ENCODE measurements at regions not wholly inside any gene's neighbourhood (a gene's known extent, or its start where the extent isn't known, plus 50 kb on each side); places are given as distances from the start of the nearest gene placed in this dataset.

DNA sequence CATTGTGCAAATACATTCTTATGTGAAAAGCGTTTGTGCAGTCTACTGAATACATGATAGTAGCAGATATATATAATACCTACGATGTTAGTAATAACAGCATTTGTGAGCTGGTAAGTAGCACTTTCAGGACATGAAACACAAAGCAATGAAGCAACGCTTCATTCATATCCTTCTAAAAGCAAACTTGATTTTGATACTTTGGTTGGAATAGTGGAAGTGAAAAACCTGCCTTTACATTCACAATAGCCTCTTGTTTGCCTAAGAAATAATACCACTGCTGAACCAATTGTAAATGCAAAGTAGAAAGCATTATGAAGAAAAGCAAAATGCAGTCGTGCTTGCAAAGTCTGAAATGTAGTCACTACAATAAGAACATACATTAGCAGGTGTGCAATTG is 926.3 kb downstream of the FSTL5 start:
- Histone ChIP-seq H2AFZ (ENCODE audit: low read depth, low read length) (no peak overlapping the region), H3F3A (ENCODE audit: insufficient read depth, low read length, poor library complexity, severe bottlenecking) (no peaks in the 10 kb centered on the region), H3K79me2 (replicated peaks; ENCODE audit: insufficient read depth, low read length) (no peaks in the 10 kb centered on the region), H3K4me2 (ENCODE audit: low read length) (no peak overlapping the region), H3K4me3 (ENCODE audit: low read length) (no peak overlapping the region), H3K27ac (ENCODE audit: low read length) (no peak overlapping the region), H3K36me3 (ENCODE audit: insufficient read depth, low read length) (no peaks in the 10 kb centered on the region), H3K9me2 (ENCODE audit: insufficient read depth, low read length) (no peaks in the 10 kb centered on the region), H4K20me1 (ENCODE audit: insufficient read depth) (no peaks in the 10 kb centered on the region), H3K9ac (ENCODE audit: low read length) (no peak overlapping the region), H3K27me3 (ENCODE audit: insufficient read depth, low read depth, low read length) (no peaks in the 10 kb centered on the region), H3K9me3 (ENCODE audit: low read length) (no peaks in the 10 kb centered on the region)
- TF ChIP-seq RAD21 (conservative IDR thresholded peaks at IDR 0.05) (no peak), SMC3 (conservative IDR thresholded peaks at IDR 0.05; ENCODE audit: poor library complexity) (no peak), TAF1 (IDR thresholded peaks at IDR 0.05; ENCODE audit: low read depth) (no peak)

- no peak for TF ChIP-seq EP300 (conservative IDR thresholded peaks at IDR 0.05; ENCODE audit: poor library complexity, severe bottlenecking)
- TF ChIP-seq CTCF (IDR thresholded peaks at IDR 0.05; ENCODE audit: poor library complexity, severe bottlenecking), result no peak
- no peak for TF ChIP-seq POLR2AphosphoS5 (IDR thresholded peaks at IDR 0.05)
- no peak for TF ChIP-seq EZH2 (IDR thresholded peaks at IDR 0.05; ENCODE audit: borderline replicate concordance, insufficient read depth, low read length, poor library complexity, severe bottlenecking)
- TF ChIP-seq TAF1 (IDR thresholded peaks at IDR 0.05; ENCODE audit: low read depth), result no peak
- TF ChIP-seq REST (IDR thresholded peaks at IDR 0.05; ENCODE audit: borderline replicate concordance), result no peak
- TF ChIP-seq SMC3 (conservative IDR thresholded peaks at IDR 0.05; ENCODE audit: poor library complexity), result no peak
- TF ChIP-seq MXI1 (conservative IDR thresholded peaks at IDR 0.05; ENCODE audit: poor library complexity, severe bottlenecking), result no peak
- TF ChIP-seq RAD21 (conservative IDR thresholded peaks at IDR 0.05), result no peak
- H3K9me3 ChIP-seq (ENCODE audit: low read length), result no peaks in the 10 kb centered on the region
- no peak overlapping the region for H3K4me3 ChIP-seq (ENCODE audit: low read length)
- no peaks in the 10 kb centered on the region for H3K79me2 ChIP-seq (replicated peaks; ENCODE audit: insufficient read depth, low read length)
- H3K4me2 ChIP-seq (ENCODE audit: low read length), result no peak overlapping the region
- no peaks in the 10 kb centered on the region for H3K36me3 ChIP-seq (ENCODE audit: insufficient read depth, low read length)
- H2AFZ ChIP-seq (ENCODE audit: low read depth, low read length), result no peak overlapping the region
- H3K27ac ChIP-seq (ENCODE audit: low read length), result no peak overlapping the region
- no peaks in the 10 kb centered on the region for H3K27me3 ChIP-seq (ENCODE audit: insufficient read depth, low read depth, low read length)
- H4K20me1 ChIP-seq (ENCODE audit: insufficient read depth), result no peaks in the 10 kb centered on the region
- H3F3A ChIP-seq (ENCODE audit: insufficient read depth, low read length, poor library complexity, severe bottlenecking), result no peaks in the 10 kb centered on the region
- no peak overlapping the region for H3K9ac ChIP-seq (ENCODE audit: low read length)
- no peaks in the 10 kb centered on the region for H3K9me2 ChIP-seq (ENCODE audit: insufficient read depth, low read length)
Measured at GRCh38 chr4:161225327-161225726, 938.5 kb downstream of the FSTL5 start.

GRCh38 chr4:161222889-161223288 is 940.9 kb downstream of the FSTL5 start:
- no peaks in the 10 kb centered on the region for H3F3A ChIP-seq (ENCODE audit: insufficient read depth, low read length, poor library complexity, severe bottlenecking)
- H3K27ac ChIP-seq (ENCODE audit: low read length), result no peak overlapping the region
- H3K9me2 ChIP-seq (ENCODE audit: insufficient read depth, low read length), result no peaks in the 10 kb centered on the region
- no peaks in the 10 kb centered on the region for H4K20me1 ChIP-seq (ENCODE audit: insufficient read depth)
- no peaks in the 10 kb centered on the region for H3K9me3 ChIP-seq (ENCODE audit: low read length)
- no peak overlapping the region for H3K4me2 ChIP-seq (ENCODE audit: low read length)
- H3K36me3 ChIP-seq (ENCODE audit: insufficient read depth, low read length), result no peaks in the 10 kb centered on the region
- H3K27me3 ChIP-seq (ENCODE audit: insufficient read depth, low read depth, low read length), result no peaks in the 10 kb centered on the region
- TF ChIP-seq SMC3 (conservative IDR thresholded peaks at IDR 0.05; ENCODE audit: poor library complexity), result no peak
- no peak for TF ChIP-seq RAD21 (conservative IDR thresholded peaks at IDR 0.05)
- TF ChIP-seq EZH2 (IDR thresholded peaks at IDR 0.05; ENCODE audit: borderline replicate concordance, insufficient read depth, low read length, poor library complexity, severe bottlenecking), result no peak
- TF ChIP-seq EP300 (conservative IDR thresholded peaks at IDR 0.05; ENCODE audit: poor library complexity, severe bottlenecking), result no peak
- TF ChIP-seq MXI1 (conservative IDR thresholded peaks at IDR 0.05; ENCODE audit: poor library complexity, severe bottlenecking), result no peak
- TF ChIP-seq REST (IDR thresholded peaks at IDR 0.05; ENCODE audit: borderline replicate concordance), result no peak
- TF ChIP-seq CTCF (IDR thresholded peaks at IDR 0.05; ENCODE audit: poor library complexity, severe bottlenecking), result no peak
- no peak for TF ChIP-seq TAF1 (IDR thresholded peaks at IDR 0.05; ENCODE audit: low read depth)
- no peak overlapping the region for H3K4me3 ChIP-seq (ENCODE audit: low read length)
- H2AFZ ChIP-seq (ENCODE audit: low read depth, low read length), result no peak overlapping the region
- no peak overlapping the region for H3K9ac ChIP-seq (ENCODE audit: low read length)
- H3K79me2 ChIP-seq (replicated peaks; ENCODE audit: insufficient read depth, low read length), result no peaks in the 10 kb centered on the region

Measured in neural cell (in vitro differentiated cells).